Prostate gland (tissue), 2 donors: ENCODE measurements at regions not wholly inside any gene's neighbourhood (a gene's known extent, or its start where the extent isn't known, plus 50 kb on each side); places are given as distances from the start of the nearest gene placed in this dataset.

ENCODE experiments used
- DNase-seq: peaks from one replicate; pipeline ENCODE4 v3.0.0-alpha.2; 2019; ENCODE audit warnings: low spot score
- H3K27ac ChIP-seq, 2 donors: fragments of 200-600 bp; sonication (generic); 2 replicates each; pipeline ENCODE4 v1.5.1; 2017 to 2019
- H3K27me3 ChIP-seq: fragments of 200-600 bp; sonication (generic); replicated peaks from 2 replicates; pipeline ENCODE4 v1.5.1; 2019; ENCODE audit not compliant: insufficient read depth
- H3K36me3 ChIP-seq, 2 donors: fragments of 200-600 bp; sonication (generic); 1 replicate in 1 of 2; 2 replicates in 1 of 2; pipeline versions ENCODE4 v1.5.1 to v1.8.1; 2017 to 2019
- H3K4me1 ChIP-seq: fragments of 200-600 bp; sonication (generic); replicated peaks from 2 replicates; pipeline ENCODE4 v1.5.1; 2019
- H3K4me3 ChIP-seq, 2 donors: fragments of 200-600 bp; sonication (generic); 2 replicates each; pipeline ENCODE4 v1.5.1; 2017 to 2019
- H3K9me3 ChIP-seq: fragments of 200-600 bp; sonication (generic); 2 replicates; pipeline ENCODE4 v1.5.1; 2017
- POLR2A ChIP-seq: fragments of 450-650 bp; IDR thresholded peaks from one replicate; pipeline ENCODE4 v1.6.1; 2016; ENCODE audit warnings: antibody characterized with exemption, mild to moderate bottlenecking
- POLR2AphosphoS5 ChIP-seq: sonication (generic); formaldehyde crosslinking; IDR thresholded peaks from one replicate; pipeline ENCODE4 v1.6.1; 2017; ENCODE audit warnings: antibody characterized with exemption
- WGBS: methylation state at CpG from one replicate; pipeline ENCODE4 v1.1.5; 2018; 5-methylcytosine and 5-hydroxymethylcytosine counted together
- intact Hi-C: fragments of 100-400 bp; cut with DNase I; formaldehyde crosslinking; loops from one replicate; pipeline ENCODE4 v1.14.2; 2022
- TF ChIP-seq, protein P1 (sequence below), 4 experiments: fragments of 200-600 bp in 2 of 4; fragments of 450-650 bp in 2 of 4; sonication (generic) in 2 of 4; IDR thresholded peaks; 1 replicate in 3 of 4; 2 replicates in 1 of 4; pipeline ENCODE4 v1.5.1; 2016 to 2019; ENCODE audit warnings: antibody characterized with exemption in 4 of 4, mild to moderate bottlenecking in 2 of 4, moderate library complexity in 2 of 4

DNA sequence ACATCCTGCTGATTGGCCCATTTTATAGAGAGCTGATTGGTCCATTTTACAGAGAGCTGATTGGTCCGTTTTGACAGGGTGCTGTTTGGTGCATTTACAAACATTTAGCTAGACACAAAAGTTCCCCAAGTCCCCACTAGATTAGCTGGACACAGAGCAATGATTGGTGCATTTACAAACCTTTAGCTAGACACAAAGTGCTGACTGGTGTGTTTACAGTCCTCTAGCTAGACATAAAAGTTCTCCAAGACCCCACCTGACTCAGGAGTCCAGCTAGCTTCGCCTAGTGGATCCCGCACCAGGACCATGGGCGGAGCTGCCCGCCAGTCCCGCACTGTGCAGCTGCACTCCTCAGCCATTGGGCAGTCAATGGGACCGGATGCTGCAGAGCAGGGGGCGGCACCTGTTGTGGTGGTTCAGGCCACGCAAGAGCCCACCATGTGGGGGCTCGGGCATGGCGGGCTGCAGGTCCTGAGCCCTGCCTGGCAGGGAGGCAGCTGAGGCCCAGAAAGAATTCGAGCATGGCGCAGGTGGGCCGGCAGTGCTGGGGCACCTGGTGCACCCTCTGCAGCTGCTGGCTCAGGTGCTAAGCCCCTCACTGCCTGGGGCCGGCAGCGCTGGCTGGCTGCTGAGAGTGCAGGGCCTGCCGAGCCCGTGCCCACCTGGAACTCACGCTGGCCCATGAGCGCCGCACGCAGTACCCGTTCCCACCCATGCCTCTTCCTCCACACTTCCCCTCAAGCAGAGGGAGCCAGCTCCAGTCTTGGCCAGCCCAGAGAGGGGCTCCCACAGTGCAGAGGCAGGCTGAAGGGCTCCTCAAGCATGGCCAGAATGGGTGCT is 713.2 kb upstream of the GYPC start:
- Histone ChIP-seq H3K9me3 (no peaks in the 10 kb centered on the region), H3K27ac (no peak overlapping the region), H3K4me3 (no peak overlapping the region), H3K27me3 (no peaks in the 10 kb centered on the region), H3K4me1 (no peaks in the 10 kb centered on the region), H3K36me3 (no peaks in the 10 kb centered on the region)
- no peak for DNase-seq
- 89% methylated on average over 23 of the region's 23 CpGs for WGBS
- TF ChIP-seq POLR2AphosphoS5 (no peak), POLR2A (no peak)
- TF ChIP-seq, protein P1, sequence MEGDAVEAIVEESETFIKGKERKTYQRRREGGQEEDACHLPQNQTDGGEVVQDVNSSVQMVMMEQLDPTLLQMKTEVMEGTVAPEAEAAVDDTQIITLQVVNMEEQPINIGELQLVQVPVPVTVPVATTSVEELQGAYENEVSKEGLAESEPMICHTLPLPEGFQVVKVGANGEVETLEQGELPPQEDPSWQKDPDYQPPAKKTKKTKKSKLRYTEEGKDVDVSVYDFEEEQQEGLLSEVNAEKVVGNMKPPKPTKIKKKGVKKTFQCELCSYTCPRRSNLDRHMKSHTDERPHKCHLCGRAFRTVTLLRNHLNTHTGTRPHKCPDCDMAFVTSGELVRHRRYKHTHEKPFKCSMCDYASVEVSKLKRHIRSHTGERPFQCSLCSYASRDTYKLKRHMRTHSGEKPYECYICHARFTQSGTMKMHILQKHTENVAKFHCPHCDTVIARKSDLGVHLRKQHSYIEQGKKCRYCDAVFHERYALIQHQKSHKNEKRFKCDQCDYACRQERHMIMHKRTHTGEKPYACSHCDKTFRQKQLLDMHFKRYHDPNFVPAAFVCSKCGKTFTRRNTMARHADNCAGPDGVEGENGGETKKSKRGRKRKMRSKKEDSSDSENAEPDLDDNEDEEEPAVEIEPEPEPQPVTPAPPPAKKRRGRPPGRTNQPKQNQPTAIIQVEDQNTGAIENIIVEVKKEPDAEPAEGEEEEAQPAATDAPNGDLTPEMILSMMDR (IDR thresholded peaks at IDR 0.05): no peak
- intact Hi-C loops: no loop called here

DNA sequence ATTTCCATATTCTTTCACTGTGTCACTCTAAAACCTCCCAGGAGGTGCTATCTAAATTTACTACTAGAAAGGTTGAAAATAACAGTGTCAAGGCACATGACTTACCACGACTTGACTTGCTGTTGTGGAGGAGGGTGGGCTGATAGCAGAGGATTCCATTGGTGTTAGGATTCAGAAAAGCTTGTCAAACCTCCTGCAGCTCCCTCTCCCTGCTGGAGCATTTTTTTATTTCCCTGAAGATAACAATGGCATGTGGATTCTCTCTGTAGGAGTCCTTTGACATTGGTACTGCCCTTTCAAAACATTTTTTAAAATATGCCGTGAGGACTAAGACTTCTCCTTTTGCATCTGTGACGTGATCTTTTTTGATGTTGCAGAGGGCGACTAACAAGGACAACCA is 696.9 kb upstream of the GYPC start:
- H3K27me3 ChIP-seq: no peaks in the 10 kb centered on the region
- H3K4me1 ChIP-seq: no peaks in the 10 kb centered on the region
- no peak overlapping the region for H3K4me3 ChIP-seq
- DNase-seq: no peak
- TF ChIP-seq POLR2AphosphoS5: no peak
- TF ChIP-seq, protein P1 (IDR thresholded peaks at IDR 0.05): no peak
- TF ChIP-seq POLR2A: no peak
- intact Hi-C loops: no loop called here
- no peaks in the 10 kb centered on the region for H3K9me3 ChIP-seq
- no peak overlapping the region for H3K27ac ChIP-seq
- H3K36me3 ChIP-seq: no peaks in the 10 kb centered on the region
- 58% methylated on average over 4 of the region's 4 CpGs for WGBS

DNA sequence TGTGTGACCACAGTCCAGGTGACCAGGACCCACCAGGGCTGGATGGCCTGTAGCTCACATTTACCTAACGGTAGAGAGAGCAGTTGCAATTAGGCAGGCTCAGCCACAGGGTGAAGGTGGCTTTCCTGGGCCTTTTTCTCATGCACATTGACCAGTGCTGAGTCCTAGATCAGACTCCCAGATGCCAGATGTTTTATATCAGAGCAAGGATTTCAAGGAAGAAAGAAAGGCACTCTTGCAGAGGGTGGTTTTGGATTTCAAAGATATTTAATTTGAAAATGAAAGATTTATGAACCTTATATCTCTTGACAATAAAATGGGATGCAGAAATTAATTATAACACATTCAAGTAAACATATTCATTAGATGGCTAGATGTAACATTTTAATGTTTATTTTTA is 694.2 kb upstream of the GYPC start:
- no peaks in the 10 kb centered on the region for H3K36me3 ChIP-seq
- H3K27ac ChIP-seq: no peak overlapping the region
- no peaks in the 10 kb centered on the region for H3K9me3 ChIP-seq
- DNase-seq: no peak
- 67% methylated on average over 1 of the region's 1 CpG for WGBS
- intact Hi-C loops: no loop called here
- TF ChIP-seq POLR2AphosphoS5 (no peak), POLR2A (no peak)
- TF ChIP-seq, protein P1 (IDR thresholded peaks at IDR 0.05): no peak
- H3K4me3 ChIP-seq: no peak overlapping the region
- no peaks in the 10 kb centered on the region for H3K27me3 ChIP-seq
- H3K4me1 ChIP-seq: no peaks in the 10 kb centered on the region

DNA sequence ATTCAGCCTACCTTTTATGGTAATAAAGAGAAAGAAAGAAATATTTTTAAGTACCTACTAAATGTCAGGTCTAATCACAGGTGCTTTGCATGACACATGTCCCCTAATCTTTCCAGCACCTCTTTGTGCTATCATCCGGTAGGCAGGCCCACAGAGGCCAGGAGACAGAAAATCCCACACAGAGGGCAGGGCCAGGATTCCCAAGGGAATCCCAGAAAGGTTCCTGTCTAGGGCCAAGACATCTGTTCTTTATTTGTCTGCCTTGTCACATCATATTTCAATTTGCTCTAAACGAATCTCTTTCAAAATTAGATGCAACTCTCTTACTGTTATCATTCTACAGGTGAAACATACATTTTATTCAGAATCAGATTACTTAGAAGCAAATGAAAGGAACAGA is 676.1 kb upstream of the GYPC start:
- no peak for DNase-seq
- TF ChIP-seq, protein P1 (IDR thresholded peaks at IDR 0.05): no peak
- TF ChIP-seq POLR2A (no peak), POLR2AphosphoS5 (no peak)
- Histone ChIP-seq H3K9me3 (no peaks in the 10 kb centered on the region), H3K27me3 (no peaks in the 10 kb centered on the region), H3K27ac (no peak overlapping the region), H3K4me3 (no peak overlapping the region), H3K4me1 (no peaks in the 10 kb centered on the region), H3K36me3 (no peaks in the 10 kb centered on the region)
- intact Hi-C loops: no loop called here
- 54% methylated on average over 2 of the region's 2 CpGs for WGBS

DNA sequence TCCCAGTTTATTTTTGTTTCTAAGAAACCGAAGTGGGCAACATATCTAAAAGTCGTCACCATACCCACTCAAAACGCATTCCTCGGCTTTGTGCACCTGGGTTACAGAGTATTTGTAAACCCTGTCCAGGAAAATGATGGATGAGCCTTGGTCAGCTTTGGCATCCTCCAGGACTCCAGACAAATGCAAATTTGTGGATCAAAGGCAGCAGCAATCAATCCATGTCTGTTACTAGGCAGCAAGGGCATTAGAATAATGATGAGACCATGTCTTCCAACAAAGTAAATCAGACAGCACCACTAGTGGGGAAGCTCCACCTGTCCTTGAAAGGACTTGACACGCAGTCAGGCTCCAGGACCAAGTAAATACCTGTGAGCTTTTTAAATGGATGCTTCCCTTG is 672.6 kb upstream of the GYPC start:
- no peaks in the 10 kb centered on the region for H3K9me3 ChIP-seq
- intact Hi-C loops: no loop called here
- H3K27ac ChIP-seq: no peak overlapping the region
- DNase-seq: no peak
- TF ChIP-seq POLR2A: no peak
- TF ChIP-seq, protein P1 (IDR thresholded peaks at IDR 0.05): no peak
- no peak for TF ChIP-seq POLR2AphosphoS5
- 47% methylated on average over 5 of the region's 5 CpGs for WGBS
- H3K4me3 ChIP-seq: no peak overlapping the region
- no peaks in the 10 kb centered on the region for H3K36me3 ChIP-seq
- no peaks in the 10 kb centered on the region for H3K27me3 ChIP-seq
- no peaks in the 10 kb centered on the region for H3K4me1 ChIP-seq
